ENCODE measurements at regions not wholly inside any gene's neighbourhood (a gene's known extent, or its start where the extent isn't known, plus 50 kb on each side); places are given as distances from the start of the nearest gene placed in this dataset.

DNA sequence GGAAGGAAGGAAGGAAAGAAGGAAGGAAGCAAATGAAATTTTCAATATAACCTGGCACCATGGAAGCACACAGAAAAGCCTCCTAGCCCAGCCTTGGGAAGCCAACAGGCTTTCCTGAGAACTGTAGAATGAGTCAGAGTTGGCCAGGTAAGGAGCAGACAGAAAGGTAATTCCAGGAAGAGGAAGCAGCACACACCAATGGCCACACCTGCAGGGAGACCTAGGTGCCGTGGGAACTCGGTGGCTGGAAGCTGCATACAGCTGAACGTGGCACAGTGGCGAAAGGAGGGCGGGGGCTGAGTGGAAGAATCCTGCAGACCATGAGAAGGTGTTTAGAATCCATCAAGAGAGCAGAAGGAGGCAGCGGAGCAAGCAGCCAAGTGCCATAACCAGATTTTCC is 224.8 kb upstream of the RREB1 start:
- no peak for TF ChIP-seq ELF4 (IDR thresholded peaks at IDR 0.05)
- TF ChIP-seq FOXM1 (IDR thresholded peaks at IDR 0.05; ENCODE audit: borderline replicate concordance), result no peak
- no peak for TF ChIP-seq LEF1 (IDR thresholded peaks at IDR 0.05; ENCODE audit: borderline replicate concordance)
- no peak for TF ChIP-seq SP1 (IDR thresholded peaks at IDR 0.05)
- TF ChIP-seq, protein P1, sequence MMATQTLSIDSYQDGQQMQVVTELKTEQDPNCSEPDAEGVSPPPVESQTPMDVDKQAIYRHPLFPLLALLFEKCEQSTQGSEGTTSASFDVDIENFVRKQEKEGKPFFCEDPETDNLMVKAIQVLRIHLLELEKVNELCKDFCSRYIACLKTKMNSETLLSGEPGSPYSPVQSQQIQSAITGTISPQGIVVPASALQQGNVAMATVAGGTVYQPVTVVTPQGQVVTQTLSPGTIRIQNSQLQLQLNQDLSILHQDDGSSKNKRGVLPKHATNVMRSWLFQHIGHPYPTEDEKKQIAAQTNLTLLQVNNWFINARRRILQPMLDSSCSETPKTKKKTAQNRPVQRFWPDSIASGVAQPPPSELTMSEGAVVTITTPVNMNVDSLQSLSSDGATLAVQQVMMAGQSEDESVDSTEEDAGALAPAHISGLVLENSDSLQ (IDR thresholded peaks at IDR 0.05), result no peak

All from HEK293T (cell line).